D721Med (cell line): ENCODE measurements at regions not wholly inside any gene's neighbourhood (a gene's known extent, or its start where the extent isn't known, plus 50 kb on each side); places are given as distances from the start of the nearest gene placed in this dataset.
"Not testable (repeated sequence)": the region's sequence is repeated elsewhere in the genome, so short reads cannot be mapped to it uniquely, and the experiment has no call there.

ENCODE experiments used
- DNase-seq: peaks from one replicate; pipeline ENCODE4 v3.0.0; 2011; ENCODE audit warnings: low spot score; ENCODE audit not compliant: insufficient read length
- FAIRE-seq: peaks from 2 replicates; lab custom pipeline; 2011; peaks lifted over from hg19 to GRCh38; lab: Jason Lieb, UNC
- CTCF ChIP-seq: IDR thresholded peaks from 2 replicates; pipeline ENCODE4 v1.5.1; 2012; ENCODE audit warnings: mild to moderate bottlenecking, control low read depth; ENCODE audit not compliant: insufficient read depth; ENCODE audit errors: missing control alignments

- DNase-seq = no peak
- TF ChIP-seq CTCF = no peak
- FAIRE-seq = no peak
These were observed 273.7 kb downstream of the SRGAP2C start for GRCh38 chr1:121458291-121459048.

- DNase-seq = no peak
- no peak for TF ChIP-seq CTCF
- no peak for FAIRE-seq
These were observed 274.5 kb downstream of the SRGAP2C start for GRCh38 chr1:121459235-121459634.

GRCh38 chr1:121469395-121469794 is 284.6 kb downstream of the SRGAP2C start:
- FAIRE-seq, DNase-seq: not testable (repeated sequence)

- FAIRE-seq, DNase-seq: not testable (repeated sequence)
These were observed 285.6 kb downstream of the SRGAP2C start for GRCh38 chr1:121470401-121470800.

- no peak for FAIRE-seq
- no peak for TF ChIP-seq CTCF
- no peak for DNase-seq
These were observed 286.7 kb downstream of the SRGAP2C start for GRCh38 chr1:121471523-121471922.

GRCh38 chr1:121472017-121472416 is 287.2 kb downstream of the SRGAP2C start:
- FAIRE-seq = no peak
- no peak for DNase-seq
- no peak for TF ChIP-seq CTCF

GRCh38 chr1:121483234-121483633 is 298.5 kb downstream of the SRGAP2C start:
- DNase-seq = no peak
- TF ChIP-seq CTCF = no peak
- FAIRE-seq = no peak

GRCh38 chr1:121483961-121484424 is 299.2 kb downstream of the SRGAP2C start:
- TF ChIP-seq CTCF = no peak
- DNase-seq (no peak), FAIRE-seq (no peak)

GRCh38 chr1:121494796-121495195 is 310.0 kb downstream of the SRGAP2C start:
- not testable (repeated sequence) for FAIRE-seq, DNase-seq

- DNase-seq = not testable (repeated sequence)
These were observed 326.7 kb downstream of the SRGAP2C start for GRCh38 chr1:121511455-121511854.

GRCh38 chr1:121511876-121512275 is 327.1 kb downstream of the SRGAP2C start:
- not testable (repeated sequence) for DNase-seq, FAIRE-seq

More at GRCh38 chr1:121511455-121511854, 326.7 kb downstream of the SRGAP2C start:
- not testable (repeated sequence) for FAIRE-seq
